PC-3 (cell line): ENCODE measurements at regions not wholly inside any gene's neighbourhood (a gene's known extent, or its start where the extent isn't known, plus 50 kb on each side); places are given as distances from the start of the nearest gene placed in this dataset.

ENCODE experiments used
- EZH2 ChIP-seq: fragments of 300-600 bp; sonication (generic); IDR thresholded peaks from one replicate; pipeline ENCODE4 v1.6.1; 2017; ENCODE audit warnings: antibody characterized with exemption, mild to moderate bottlenecking, low read length; ENCODE audit not compliant: unreplicated experiment
- EZH2phosphoT487 ChIP-seq: fragments of 300-600 bp; sonication (generic); IDR thresholded peaks from 2 replicates; pipeline ENCODE4 v1.6.1; 2018; ENCODE audit warnings: mild to moderate bottlenecking, antibody characterized with exemption, low read length, borderline replicate concordance

GRCh38 chrX:40816906-40817305, 81.6 kb upstream of the MED14 start:
- no peak for TF ChIP-seq EZH2
- no peak for TF ChIP-seq EZH2phosphoT487
